HG03571 (cell line): ENCODE measurements at regions not wholly inside any gene's neighbourhood (a gene's known extent, or its start where the extent isn't known, plus 50 kb on each side); places are given as distances from the start of the nearest gene placed in this dataset.
"Not testable (repeated sequence)": the region's sequence is repeated elsewhere in the genome, so short reads cannot be mapped to it uniquely, and the experiment has no call there.

ENCODE experiments used
- ATAC-seq: cut with Tn5 transposase; IDR thresholded peaks from one replicate; pipeline ENCODE4 v1.9.1; 2021; ENCODE audit not compliant: unreplicated experiment

- ATAC-seq = no peak
Observed at GRCh38 chr18:63071701-63072141, 247.8 kb downstream of the BCL2 start.

GRCh38 chr18:63070767-63071502, 248.6 kb downstream of the BCL2 start:
- no peak for ATAC-seq

- no peak for ATAC-seq
Observed at GRCh38 chr18:63069496-63069895, 250.1 kb downstream of the BCL2 start.

GRCh38 chr18:63067939-63068338, 251.6 kb downstream of the BCL2 start:
- ATAC-seq = no peak

- no peak for ATAC-seq
Observed at GRCh38 chr18:63065172-63065571, 254.4 kb downstream of the BCL2 start.

- no peak for ATAC-seq
Observed at GRCh38 chr18:63063171-63063570, 256.4 kb downstream of the BCL2 start.

- no peak for ATAC-seq
Observed at GRCh38 chr18:63062246-63062645, 257.3 kb downstream of the BCL2 start.

GRCh38 chr18:63061303-63061702, 258.3 kb downstream of the BCL2 start:
- ATAC-seq = no peak

- no peak for ATAC-seq
Observed at GRCh38 chr18:63058521-63058920, 261.0 kb downstream of the BCL2 start.

- ATAC-seq = no peak
Observed at GRCh38 chr18:63057707-63058106, 261.9 kb downstream of the BCL2 start.

- no peak for ATAC-seq
Observed at GRCh38 chr18:63054901-63055584, 264.5 kb downstream of the BCL2 start.

- ATAC-seq = no peak
Observed at GRCh38 chr18:63051928-63052327, 267.6 kb downstream of the BCL2 start.

- ATAC-seq = not testable (repeated sequence)
Observed at GRCh38 chr18:63050667-63051395, 268.7 kb downstream of the BCL2 start.

- no peak for ATAC-seq
Observed at GRCh38 chr18:63046375-63046774, 273.2 kb downstream of the BCL2 start.

GRCh38 chr18:63043516-63043915, 276.1 kb downstream of the BCL2 start:
- no peak for ATAC-seq

- ATAC-seq = no peak
Observed at GRCh38 chr18:63042351-63042750, 277.2 kb downstream of the BCL2 start.

- peak; percentile 58 for ATAC-seq
Observed at GRCh38 chr18:63040788-63041410, 278.7 kb downstream of the BCL2 start.

GRCh38 chr18:63037491-63037890, 282.1 kb downstream of the BCL2 start:
- ATAC-seq = no peak

- no peak for ATAC-seq
Observed at GRCh38 chr18:63031375-63031774, 288.2 kb downstream of the BCL2 start.
